ENCODE measurements at regions not wholly inside any gene's neighbourhood (a gene's known extent, or its start where the extent isn't known, plus 50 kb on each side); places are given as distances from the start of the nearest gene placed in this dataset.
A peak's percentile ranks its signal among the peaks of the same experiment; 100 is the strongest.

DNA sequence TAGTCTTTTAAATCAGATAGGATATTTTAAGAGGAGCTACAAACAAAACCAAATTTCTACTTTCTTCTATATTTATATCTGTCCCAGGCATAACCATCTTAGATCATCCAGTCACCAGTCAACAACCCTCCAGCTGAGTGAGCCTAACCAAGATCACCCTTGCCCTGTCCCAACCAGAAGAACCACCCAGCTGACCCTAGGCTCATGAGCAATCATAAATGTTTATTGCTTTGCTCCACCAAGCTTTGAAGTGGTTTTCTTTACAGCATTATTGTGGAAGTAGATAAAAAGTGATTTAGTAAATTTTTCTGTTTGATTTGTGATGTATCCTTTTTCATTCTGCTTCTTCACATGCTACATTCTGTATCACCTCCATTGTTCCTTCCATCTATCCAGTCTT, 167.2 kb upstream of the PIEZO2 start:
- peaks cover 4% of the 10 kb centered on the region for H3K27me3 Mint-ChIP-seq
- no peaks in the 10 kb centered on the region for H3K4me1 Mint-ChIP-seq
- H3K9me3 Mint-ChIP-seq: no peaks in the 10 kb centered on the region
- DNase-seq (no peak), ATAC-seq (no peak)
- H3K4me3 Mint-ChIP-seq: no peak overlapping the region
- H3K36me3 Mint-ChIP-seq (ENCODE audit: low read depth): no peaks in the 10 kb centered on the region
- H3K27ac Mint-ChIP-seq: no peak overlapping the region

DNA sequence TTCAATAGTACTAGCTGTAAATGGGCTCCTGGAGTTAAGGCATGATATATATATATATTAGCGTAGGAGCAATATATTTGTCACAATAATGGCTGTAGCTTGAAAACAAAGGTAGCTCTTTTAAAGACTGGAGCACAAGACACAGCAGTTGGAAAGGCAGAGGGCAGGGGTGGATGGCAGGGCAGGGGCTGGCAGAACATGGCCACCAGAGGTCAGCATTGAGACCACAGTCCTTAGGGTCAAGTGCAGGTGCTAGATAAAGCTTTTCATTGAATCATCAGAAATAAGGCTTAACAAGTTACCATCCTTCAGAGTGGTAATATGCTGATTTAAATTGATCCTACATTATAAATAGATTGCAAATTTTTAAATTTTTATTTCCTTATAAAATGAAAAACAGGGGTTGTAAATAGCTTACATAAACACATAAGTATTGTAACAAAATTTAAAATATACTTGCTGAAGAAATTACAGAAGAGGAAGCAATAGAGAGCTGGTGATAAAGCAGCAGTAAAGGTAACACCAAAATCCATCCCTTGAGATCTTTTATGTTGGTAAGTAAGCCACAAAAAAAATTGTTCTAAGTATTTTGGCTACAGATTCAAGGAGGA, 161.2 kb upstream of the PIEZO2 start:
- H3K4me1 Mint-ChIP-seq: peaks cover 6% of the 10 kb centered on the region
- H3K36me3 Mint-ChIP-seq (ENCODE audit: low read depth): no peaks in the 10 kb centered on the region
- peaks cover 5% of the 10 kb centered on the region for H3K27me3 Mint-ChIP-seq
- no peak overlapping the region for H3K4me3 Mint-ChIP-seq
- H3K27ac Mint-ChIP-seq: no peak overlapping the region
- ATAC-seq (no peak), DNase-seq (peak; percentile 44)
- no peaks in the 10 kb centered on the region for H3K9me3 Mint-ChIP-seq

DNA sequence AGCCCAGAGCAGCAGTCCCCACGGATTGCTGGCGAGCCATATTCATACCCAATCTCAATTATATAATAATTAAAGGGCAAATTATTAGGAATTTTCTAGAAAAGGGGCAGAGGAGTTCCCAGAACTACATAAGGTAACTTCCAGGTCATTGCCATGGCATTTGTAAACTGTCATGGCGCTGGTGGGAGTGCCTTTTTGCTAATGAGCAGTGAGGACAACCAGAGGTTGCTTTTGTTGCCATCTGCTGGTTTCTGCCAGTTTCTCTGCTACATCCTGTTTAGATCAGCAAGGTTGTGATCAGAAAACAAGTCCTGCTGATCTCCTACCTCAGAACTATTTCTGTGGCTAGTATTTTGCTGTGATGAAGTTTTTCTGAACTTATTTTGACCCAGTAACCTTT, 159.8 kb upstream of the PIEZO2 start:
- ATAC-seq (no peak), DNase-seq (no peak)
- peaks cover under 1% of the 10 kb centered on the region for H3K9me3 Mint-ChIP-seq
- H3K4me1 Mint-ChIP-seq: peaks cover 6% of the 10 kb centered on the region
- peaks cover 5% of the 10 kb centered on the region for H3K27me3 Mint-ChIP-seq
- H3K4me3 Mint-ChIP-seq: no peak overlapping the region
- no peaks in the 10 kb centered on the region for H3K36me3 Mint-ChIP-seq (ENCODE audit: low read depth)
- H3K27ac Mint-ChIP-seq: no peak overlapping the region

DNA sequence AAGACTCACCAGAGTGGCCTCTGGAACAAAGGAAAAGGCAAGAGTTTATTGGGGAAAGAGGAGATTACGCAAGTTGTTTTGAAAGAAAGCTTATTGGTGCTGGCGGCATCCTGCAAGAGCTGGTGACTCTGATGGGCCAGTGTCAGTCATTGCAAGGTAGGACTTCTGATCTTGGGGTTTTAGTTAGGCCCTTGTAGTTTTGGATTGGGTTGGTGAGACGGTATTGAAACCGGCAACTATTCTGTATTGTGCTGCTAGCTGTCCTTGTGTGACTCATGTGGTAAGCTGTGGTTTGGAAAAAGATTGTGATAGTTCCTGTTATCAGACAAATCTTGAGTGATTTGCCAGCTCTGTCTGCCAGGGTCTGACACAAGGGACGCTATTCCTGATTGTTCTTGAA, 159.1 kb upstream of the PIEZO2 start:
- ATAC-seq: peak; percentile 90
- Mint-ChIP-seq H3K36me3 (ENCODE audit: low read depth) (no peaks in the 10 kb centered on the region), H3K27me3 (peaks cover 5% of the 10 kb centered on the region)

DNA sequence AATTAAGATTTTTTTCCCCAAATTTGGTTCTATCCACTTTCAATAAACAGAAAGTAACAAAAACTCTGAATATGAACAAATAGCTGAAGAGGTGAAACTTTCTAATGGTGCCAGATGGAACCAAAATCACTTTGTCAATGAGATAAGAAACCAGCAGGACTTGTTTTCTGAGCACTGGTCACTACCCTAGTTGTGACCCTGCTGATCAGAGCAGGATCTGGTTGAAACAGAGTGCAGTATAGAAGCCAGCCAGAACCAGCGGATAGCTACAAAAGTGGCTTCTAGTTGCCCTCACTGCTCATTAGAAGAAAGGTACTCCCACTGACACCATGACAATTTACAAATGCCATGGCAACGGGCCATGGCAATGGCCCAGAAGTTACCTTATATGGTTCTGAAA, 158.3 kb upstream of the PIEZO2 start:
- H3K4me3 Mint-ChIP-seq: no peak overlapping the region
- DNase-seq: no peak
- H3K27me3 Mint-ChIP-seq: peaks cover 5% of the 10 kb centered on the region
- H3K4me1 Mint-ChIP-seq: peaks cover 6% of the 10 kb centered on the region
- H3K9me3 Mint-ChIP-seq: peaks cover 6% of the 10 kb centered on the region
- no peak for ATAC-seq
- no peak overlapping the region for H3K27ac Mint-ChIP-seq
- H3K36me3 Mint-ChIP-seq (ENCODE audit: low read depth): no peaks in the 10 kb centered on the region

More for the DNA sequence above, 159.1 kb upstream of the PIEZO2 start:
- H3K4me1 Mint-ChIP-seq: peaks cover 6% of the 10 kb centered on the region
- no peak overlapping the region for H3K27ac Mint-ChIP-seq
- H3K4me3 Mint-ChIP-seq: no peak overlapping the region
- DNase-seq: no peak
- H3K9me3 Mint-ChIP-seq: peaks cover 6% of the 10 kb centered on the region

DNA sequence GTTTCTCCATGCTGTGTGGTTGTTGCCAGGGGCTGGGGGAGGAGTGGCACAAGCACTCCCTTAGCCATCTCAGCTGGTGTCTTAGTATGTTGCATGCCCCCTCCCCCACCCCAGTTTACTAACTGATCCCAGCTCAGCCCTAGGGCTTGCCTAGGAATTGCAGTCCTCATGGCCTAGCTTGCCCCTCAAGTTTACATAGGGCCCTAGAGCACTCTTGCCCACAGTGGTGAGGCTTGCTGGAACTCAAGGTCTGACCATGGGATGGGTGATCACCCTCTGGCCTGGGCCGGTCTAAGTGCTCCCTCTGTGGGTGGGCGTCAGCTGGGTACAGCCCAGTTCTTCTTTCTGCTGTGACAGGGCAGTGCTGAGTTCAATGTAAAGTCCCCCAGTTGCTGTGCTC, 156.1 kb upstream of the PIEZO2 start:
- H3K27ac Mint-ChIP-seq: no peak overlapping the region
- H3K36me3 Mint-ChIP-seq (ENCODE audit: low read depth): no peaks in the 10 kb centered on the region
- no peak for DNase-seq
- H3K9me3 Mint-ChIP-seq: peaks cover 15% of the 10 kb centered on the region
- peaks cover 6% of the 10 kb centered on the region for H3K4me1 Mint-ChIP-seq
- H3K27me3 Mint-ChIP-seq: peaks cover 5% of the 10 kb centered on the region
- ATAC-seq: no peak
- H3K4me3 Mint-ChIP-seq: no peak overlapping the region

DNA sequence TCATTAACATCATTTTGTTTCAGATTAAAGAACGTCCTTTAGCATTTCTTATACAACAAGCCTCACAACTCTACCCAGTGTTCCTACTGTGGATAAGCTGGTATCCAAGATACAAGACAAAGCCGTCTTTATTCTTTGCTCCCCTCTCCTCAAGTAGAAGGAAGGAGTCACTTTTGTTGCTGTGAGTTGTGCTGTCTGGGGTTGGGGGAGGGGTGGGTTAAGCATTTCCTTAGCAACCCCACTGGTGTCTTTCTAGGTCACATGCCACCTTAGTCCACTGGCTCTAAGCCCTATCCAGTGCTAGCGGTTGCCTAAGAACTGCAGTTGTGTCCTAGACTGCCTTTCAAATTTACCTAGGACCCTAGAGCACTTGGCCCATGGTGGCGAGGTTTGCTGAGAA, 155.6 kb upstream of the PIEZO2 start:
- Mint-ChIP-seq H3K4me3 (no peak overlapping the region), H3K4me1 (peaks cover 6% of the 10 kb centered on the region), H3K27me3 (peaks cover 5% of the 10 kb centered on the region), H3K27ac (no peak overlapping the region), H3K36me3 (ENCODE audit: low read depth) (no peaks in the 10 kb centered on the region), H3K9me3 (peaks cover 20% of the 10 kb centered on the region)
- DNase-seq (no peak), ATAC-seq (no peak)

DNA sequence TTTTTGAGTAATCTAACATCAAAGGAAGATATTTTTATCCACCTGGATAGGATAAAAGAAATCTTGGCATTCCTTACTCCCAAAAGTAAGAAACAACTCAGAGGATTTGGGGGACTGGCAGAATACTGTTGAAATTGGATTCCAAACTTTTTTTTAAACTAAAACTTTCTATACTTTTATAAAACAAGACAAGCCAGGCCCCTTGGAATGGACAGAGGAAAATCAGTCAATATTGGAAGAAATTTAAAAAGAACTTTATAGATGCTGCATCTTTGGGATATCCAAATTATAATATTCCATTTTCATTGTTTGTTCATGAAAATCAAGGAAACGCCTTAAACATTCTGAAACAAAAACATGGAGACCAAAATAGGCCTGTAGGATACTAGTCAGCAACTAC, 147.6 kb upstream of the PIEZO2 start:
- no peak overlapping the region for H3K4me3 Mint-ChIP-seq
- no peaks in the 10 kb centered on the region for H3K36me3 Mint-ChIP-seq (ENCODE audit: low read depth)
- H3K27me3 Mint-ChIP-seq: no peaks in the 10 kb centered on the region
- peaks cover 15% of the 10 kb centered on the region for H3K9me3 Mint-ChIP-seq
- H3K27ac Mint-ChIP-seq: no peak overlapping the region
- H3K4me1 Mint-ChIP-seq: no peaks in the 10 kb centered on the region
- ATAC-seq (no peak), DNase-seq (no peak)

DNA sequence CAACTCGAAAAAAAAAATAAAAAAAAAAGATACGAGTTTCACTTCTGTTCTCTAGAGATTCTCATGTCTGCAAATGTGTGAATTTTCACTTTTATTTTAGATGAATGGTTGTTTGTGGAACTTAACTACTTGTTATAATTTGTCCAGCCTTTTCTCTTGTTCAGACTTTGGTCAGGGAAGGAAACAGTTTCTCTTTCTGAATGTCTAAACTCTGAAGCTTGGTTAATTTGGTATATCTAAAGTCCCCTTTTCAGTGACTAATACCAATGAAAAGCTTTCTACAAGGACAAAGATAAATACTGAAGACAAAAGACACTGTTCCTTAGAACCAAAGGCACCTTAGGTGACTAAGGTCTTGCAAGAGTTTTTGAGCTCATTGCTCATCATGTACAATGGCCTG, 144.4 kb upstream of the PIEZO2 start:
- Mint-ChIP-seq H3K36me3 (ENCODE audit: low read depth) (no peaks in the 10 kb centered on the region), H3K4me1 (no peaks in the 10 kb centered on the region), H3K27me3 (no peaks in the 10 kb centered on the region), H3K9me3 (no peaks in the 10 kb centered on the region), H3K27ac (no peak overlapping the region), H3K4me3 (no peak overlapping the region)
- ATAC-seq: no peak
- DNase-seq: no peak

DNA sequence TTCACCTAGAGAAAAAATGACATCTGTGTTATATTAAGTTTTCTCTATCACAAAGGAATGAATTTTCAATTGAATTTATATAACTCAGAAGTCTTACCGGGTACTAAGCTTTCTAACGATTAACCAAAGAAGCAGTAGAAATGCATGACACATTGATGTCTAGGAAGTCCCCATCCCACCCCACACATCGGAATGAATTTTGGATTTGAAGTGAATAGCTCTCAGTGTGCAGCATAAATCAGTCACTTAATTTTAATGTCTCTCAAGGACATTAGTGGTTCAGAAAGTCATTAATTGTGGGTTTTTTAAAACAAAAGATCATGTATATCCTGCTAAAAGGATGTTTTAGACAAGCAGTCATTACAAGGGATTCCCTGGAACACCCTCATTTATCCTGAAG, 141.4 kb upstream of the PIEZO2 start:
- no peak overlapping the region for H3K4me3 Mint-ChIP-seq
- H3K36me3 Mint-ChIP-seq (ENCODE audit: low read depth): no peaks in the 10 kb centered on the region
- ATAC-seq (no peak), DNase-seq (no peak)
- H3K27me3 Mint-ChIP-seq: no peaks in the 10 kb centered on the region
- no peak overlapping the region for H3K27ac Mint-ChIP-seq
- no peaks in the 10 kb centered on the region for H3K4me1 Mint-ChIP-seq
- H3K9me3 Mint-ChIP-seq: no peaks in the 10 kb centered on the region

DNA sequence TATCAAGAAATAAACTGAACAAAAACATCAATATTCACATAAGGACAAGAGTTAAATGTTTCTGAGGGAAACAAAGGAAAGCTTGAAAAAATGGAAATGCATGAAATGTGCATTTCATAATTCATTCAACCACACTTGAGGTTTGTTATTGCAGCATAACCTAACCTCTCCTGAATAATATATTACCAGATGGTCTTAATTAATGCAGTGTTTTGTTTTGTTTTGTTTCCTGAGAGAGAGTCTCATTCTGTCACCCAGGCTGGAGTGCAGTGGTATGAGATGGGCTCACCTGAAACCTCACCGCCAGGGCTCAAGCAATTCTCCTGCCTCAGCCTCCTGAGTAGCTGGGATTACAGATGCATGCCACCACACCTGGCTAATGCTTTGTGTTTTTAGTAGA, 139.9 kb upstream of the PIEZO2 start:
- no peak overlapping the region for H3K27ac Mint-ChIP-seq
- H3K27me3 Mint-ChIP-seq: no peaks in the 10 kb centered on the region
- no peak overlapping the region for H3K4me3 Mint-ChIP-seq
- ATAC-seq (no peak), DNase-seq (no peak)
- H3K9me3 Mint-ChIP-seq: no peaks in the 10 kb centered on the region
- no peaks in the 10 kb centered on the region for H3K4me1 Mint-ChIP-seq
- H3K36me3 Mint-ChIP-seq (ENCODE audit: low read depth): no peaks in the 10 kb centered on the region

DNA sequence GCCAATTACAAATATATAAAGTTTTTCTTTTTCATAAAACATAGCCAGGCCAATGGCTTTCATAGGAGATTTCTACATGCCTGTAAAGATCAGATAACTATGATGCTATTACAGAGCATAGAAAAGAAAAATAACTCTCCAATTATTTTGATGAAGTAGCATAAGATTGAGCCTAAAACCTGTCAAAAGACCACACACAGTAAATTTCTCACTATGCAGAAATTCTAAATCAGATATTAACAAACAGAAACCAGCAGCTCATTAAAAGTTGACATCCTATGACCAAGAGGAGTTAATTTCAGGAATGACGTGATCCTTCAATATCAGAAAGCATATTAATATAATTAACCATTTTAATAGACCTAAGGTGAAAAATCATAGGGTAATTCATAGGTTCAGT, 139.0 kb upstream of the PIEZO2 start:
- Mint-ChIP-seq H3K27me3 (no peaks in the 10 kb centered on the region), H3K27ac (no peak overlapping the region)
- no peak for ATAC-seq

DNA sequence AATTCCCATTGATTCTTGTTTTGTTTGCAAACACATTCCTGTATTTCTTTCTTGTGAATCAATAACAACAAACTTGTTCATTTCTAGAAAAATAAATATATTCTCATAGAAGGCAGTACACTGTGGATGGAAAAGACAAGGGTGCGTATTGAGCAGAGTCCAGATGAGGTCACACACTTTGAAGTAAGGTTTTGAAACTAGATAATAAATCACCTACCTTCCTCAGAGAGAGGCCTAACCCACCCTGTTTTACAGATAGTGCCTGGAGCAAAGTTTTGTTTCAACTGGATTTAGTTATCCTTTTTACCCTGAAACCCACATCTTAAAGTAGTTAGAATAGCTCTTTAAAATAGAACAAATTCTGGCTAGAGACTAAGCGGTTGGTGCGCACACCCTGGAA, 137.1 kb upstream of the PIEZO2 start:
- no peaks in the 10 kb centered on the region for H3K36me3 Mint-ChIP-seq (ENCODE audit: low read depth)
- H3K9me3 Mint-ChIP-seq: no peaks in the 10 kb centered on the region
- no peak overlapping the region for H3K27ac Mint-ChIP-seq
- H3K27me3 Mint-ChIP-seq: no peaks in the 10 kb centered on the region
- DNase-seq (no peak), ATAC-seq (no peak)
- H3K4me3 Mint-ChIP-seq: no peak overlapping the region
- no peaks in the 10 kb centered on the region for H3K4me1 Mint-ChIP-seq

More for the DNA sequence above, 139.0 kb upstream of the PIEZO2 start:
- H3K36me3 Mint-ChIP-seq (ENCODE audit: low read depth): no peaks in the 10 kb centered on the region
- H3K4me3 Mint-ChIP-seq: no peak overlapping the region
- no peak for DNase-seq
- no peaks in the 10 kb centered on the region for H3K9me3 Mint-ChIP-seq
- no peaks in the 10 kb centered on the region for H3K4me1 Mint-ChIP-seq

DNA sequence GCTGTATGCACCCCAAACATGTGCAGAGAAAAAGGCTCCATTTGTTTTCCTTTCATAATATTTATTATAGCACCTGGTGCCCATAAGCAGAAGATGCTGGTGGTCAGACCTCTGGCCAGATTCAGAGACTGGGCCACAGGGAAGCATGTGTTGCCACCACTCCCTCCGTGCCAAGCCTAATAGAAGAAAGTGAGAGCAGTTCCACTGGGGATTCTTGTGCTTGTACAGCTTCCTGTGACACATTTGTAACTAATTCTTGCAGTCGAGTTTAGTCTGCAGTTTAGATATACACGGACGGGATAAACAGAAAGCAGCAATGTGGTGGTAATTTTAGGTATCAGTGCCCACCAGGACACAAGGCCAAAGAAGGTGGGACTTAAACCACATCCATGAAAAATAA, 135.4 kb upstream of the PIEZO2 start:
- no peak for ATAC-seq
- Mint-ChIP-seq H3K4me1 (no peaks in the 10 kb centered on the region), H3K36me3 (ENCODE audit: low read depth) (no peaks in the 10 kb centered on the region), H3K9me3 (no peaks in the 10 kb centered on the region), H3K4me3 (no peak overlapping the region), H3K27me3 (no peaks in the 10 kb centered on the region), H3K27ac (no peak overlapping the region)
- no peak for DNase-seq

DNA sequence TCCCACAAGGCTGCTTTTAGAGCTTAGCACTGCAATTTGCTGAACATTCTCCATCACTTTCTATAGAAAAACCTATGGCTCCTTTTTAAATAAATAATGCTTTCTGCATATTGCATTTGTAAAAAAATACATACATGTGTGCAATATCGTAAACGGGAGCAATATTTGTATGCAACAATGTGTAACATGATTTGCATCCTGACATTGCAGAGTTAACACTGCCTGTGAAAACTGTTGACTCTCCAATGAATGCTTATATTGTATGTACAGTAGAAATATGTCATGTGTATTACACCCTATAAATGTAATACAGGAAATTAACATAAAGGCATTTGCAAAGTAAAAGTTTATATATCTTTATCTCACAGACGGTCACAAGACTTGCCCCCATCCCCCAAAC, 135.0 kb upstream of the PIEZO2 start:
- ATAC-seq (no peak), DNase-seq (no peak)
- no peaks in the 10 kb centered on the region for H3K9me3 Mint-ChIP-seq
- H3K27me3 Mint-ChIP-seq: no peaks in the 10 kb centered on the region
- no peaks in the 10 kb centered on the region for H3K4me1 Mint-ChIP-seq
- H3K4me3 Mint-ChIP-seq: no peak overlapping the region
- H3K27ac Mint-ChIP-seq: no peak overlapping the region
- no peaks in the 10 kb centered on the region for H3K36me3 Mint-ChIP-seq (ENCODE audit: low read depth)

DNA sequence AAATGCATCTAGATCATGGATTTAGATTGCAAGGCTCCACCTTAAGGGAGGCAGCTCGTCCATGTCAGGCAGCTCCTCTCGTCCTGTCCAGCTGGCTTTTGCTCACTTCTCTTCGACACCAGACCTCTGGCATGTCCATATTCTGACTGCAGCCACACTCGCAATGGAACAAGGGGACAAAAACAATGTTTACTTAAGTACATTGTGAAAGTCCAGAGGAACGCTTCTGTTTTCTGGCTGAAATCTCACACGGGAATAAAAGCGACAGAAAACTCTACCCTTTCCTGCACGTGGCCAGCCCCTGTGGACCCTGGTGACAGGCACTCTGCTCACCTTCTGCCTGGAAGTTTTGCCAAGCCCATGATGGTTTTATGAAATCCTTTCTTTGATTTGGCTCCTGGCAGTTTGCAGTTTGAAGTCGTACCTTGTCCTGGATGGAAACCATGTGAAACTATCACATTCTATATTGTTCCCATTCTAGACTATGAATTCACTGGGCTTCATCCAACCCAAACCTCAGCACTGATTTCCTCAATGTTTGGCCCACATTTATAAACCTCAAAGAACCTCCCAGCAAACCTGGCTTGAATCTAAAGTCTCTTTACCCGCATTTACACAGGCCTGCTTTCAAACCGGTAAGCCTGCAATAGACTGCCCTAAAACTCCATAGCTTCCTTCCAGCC, 134.3 kb upstream of the PIEZO2 start:
- no peak overlapping the region for H3K4me3 Mint-ChIP-seq

More for the DNA sequence above, 134.3 kb upstream of the PIEZO2 start:
- Mint-ChIP-seq H3K27ac (no peak overlapping the region), H3K9me3 (no peaks in the 10 kb centered on the region), H3K27me3 (no peaks in the 10 kb centered on the region), H3K4me1 (no peaks in the 10 kb centered on the region), H3K36me3 (ENCODE audit: low read depth) (no peaks in the 10 kb centered on the region)
- ATAC-seq (no peak), DNase-seq (no peak)

All from activated naive CD8-positive, alpha-beta T cell treated with anti-CD3 and anti-CD28 coated beads, Interleukin-2, amount 50 U/mL, for 24 hours (primary cell).